ENCODE measurements at regions not wholly inside any gene's neighbourhood (a gene's known extent, or its start where the extent isn't known, plus 50 kb on each side); places are given as distances from the start of the nearest gene placed in this dataset.

- Histone ChIP-seq H2BK5ac (ENCODE audit: insufficient read length, low read length) (no peak overlapping the region), H4K20me1 (ENCODE audit: control insufficient read depth, insufficient read depth, insufficient read length) (no peaks in the 10 kb centered on the region), H3K27ac (ENCODE audit: insufficient read length, low read depth, low read length) (no peak overlapping the region), H3K23ac (ENCODE audit: insufficient read length, low read depth, low read length) (no peak overlapping the region), H2BK12ac (ENCODE audit: insufficient read length, low read depth, low read length) (no peak overlapping the region), H3K4ac (ENCODE audit: low read depth, low read length) (no peak overlapping the region), H2BK15ac (ENCODE audit: low read depth, low read length) (no peak overlapping the region), H3K4me2 (ENCODE audit: insufficient read depth, insufficient read length, low read length) (no peak overlapping the region), H2BK20ac (ENCODE audit: low read depth, low read length, poor library complexity, severe bottlenecking) (no peak overlapping the region), H2AFZ (ENCODE audit: low read length) (no peak overlapping the region), H4K91ac (ENCODE audit: insufficient read length, low read depth, low read length) (no peak overlapping the region), H4K5ac (ENCODE audit: insufficient read length, low read depth, low read length) (no peak overlapping the region), H3K79me1 (ENCODE audit: insufficient read depth, low read depth, low read length, poor library complexity, severe bottlenecking) (no peaks in the 10 kb centered on the region), H3K14ac (ENCODE audit: insufficient read depth, low read length) (no peak overlapping the region), H3K56ac (ENCODE audit: insufficient read length, low read depth, low read length) (no peak overlapping the region), H3K79me2 (ENCODE audit: insufficient read depth, low read length) (no peaks in the 10 kb centered on the region), H3K9ac (ENCODE audit: extremely low read depth, insufficient read length, low read length) (no peak overlapping the region), H2AK5ac (ENCODE audit: insufficient read length, low read length) (no peak overlapping the region), H3K9me3 (ENCODE audit: control insufficient read depth, low read depth, low read length) (no peaks in the 10 kb centered on the region), H3K18ac (ENCODE audit: insufficient read length, low read depth, low read length) (no peak overlapping the region), H3K4me1 (ENCODE audit: insufficient read depth, low read length) (no peaks in the 10 kb centered on the region), H2BK120ac (ENCODE audit: low read depth, low read length, poor library complexity, severe bottlenecking) (no peak overlapping the region), H3K23me2 (ENCODE audit: insufficient read length, low read depth, low read length, poor library complexity, severe bottlenecking) (no peaks in the 10 kb centered on the region), H3T11ph (ENCODE audit: low read length) (no peak overlapping the region), H4K8ac (replicated peaks; ENCODE audit: insufficient read length, low read depth, low read length) (no peak overlapping the region), H3K27me3 (ENCODE audit: insufficient read depth, low read length) (no peaks in the 10 kb centered on the region)
- Mint-ChIP-seq H3K27me3 (ENCODE audit: low read depth) (no peaks in the 10 kb centered on the region), H3K27ac (no peak overlapping the region), H3K9me3 (no peaks in the 10 kb centered on the region), H3K4me3 (no peak overlapping the region; a peak in 1 of 5 replicates), H3K36me3 (ENCODE audit: insufficient read depth in 1 of 3, low read depth in 3 of 3) (peaks cover 2 to 5% (median 3%) of the 10 kb centered on the region in 3 experiments; a peak in 4 of 7 replicates), H3K4me1 (peaks cover 10% of the 10 kb centered on the region in 2 experiments)
- no CpG with 5 or more reads among the region's 6 CpGs for WGBS (ENCODE audit: extremely low coverage, insufficient read length, low lambda C conversion rate)
- DNase-seq: no peak
- no peak for TF ChIP-seq CTCF (conservative IDR thresholded peaks at IDR 0.05)
Measured at GRCh38 chr6:26165261-26165790, 78.1 kb downstream of the HFE start.

Data from H9 (cell line).